ENCODE measurements at regions not wholly inside any gene's neighbourhood (a gene's known extent, or its start where the extent isn't known, plus 50 kb on each side); places are given as distances from the start of the nearest gene placed in this dataset.

- TF ChIP-seq, protein P1, sequence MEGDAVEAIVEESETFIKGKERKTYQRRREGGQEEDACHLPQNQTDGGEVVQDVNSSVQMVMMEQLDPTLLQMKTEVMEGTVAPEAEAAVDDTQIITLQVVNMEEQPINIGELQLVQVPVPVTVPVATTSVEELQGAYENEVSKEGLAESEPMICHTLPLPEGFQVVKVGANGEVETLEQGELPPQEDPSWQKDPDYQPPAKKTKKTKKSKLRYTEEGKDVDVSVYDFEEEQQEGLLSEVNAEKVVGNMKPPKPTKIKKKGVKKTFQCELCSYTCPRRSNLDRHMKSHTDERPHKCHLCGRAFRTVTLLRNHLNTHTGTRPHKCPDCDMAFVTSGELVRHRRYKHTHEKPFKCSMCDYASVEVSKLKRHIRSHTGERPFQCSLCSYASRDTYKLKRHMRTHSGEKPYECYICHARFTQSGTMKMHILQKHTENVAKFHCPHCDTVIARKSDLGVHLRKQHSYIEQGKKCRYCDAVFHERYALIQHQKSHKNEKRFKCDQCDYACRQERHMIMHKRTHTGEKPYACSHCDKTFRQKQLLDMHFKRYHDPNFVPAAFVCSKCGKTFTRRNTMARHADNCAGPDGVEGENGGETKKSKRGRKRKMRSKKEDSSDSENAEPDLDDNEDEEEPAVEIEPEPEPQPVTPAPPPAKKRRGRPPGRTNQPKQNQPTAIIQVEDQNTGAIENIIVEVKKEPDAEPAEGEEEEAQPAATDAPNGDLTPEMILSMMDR (IDR thresholded peaks at IDR 0.05; ENCODE audit: insufficient read depth, low read length, poor library complexity, severe bottlenecking), result no peak
- no peak for TF ChIP-seq EZH2phosphoT487 (conservative IDR thresholded peaks at IDR 0.05; ENCODE audit: low read length)
These were observed 67.9 kb downstream of the BMP4 start for GRCh38 chr14:53888535-53889386.

Measured in SU-DHL-6 (cell line).